ENCODE measurements at regions not wholly inside any gene's neighbourhood (a gene's known extent, or its start where the extent isn't known, plus 50 kb on each side); places are given as distances from the start of the nearest gene placed in this dataset.
A peak's percentile ranks its signal among the peaks of the same experiment; 100 is the strongest.

DNA sequence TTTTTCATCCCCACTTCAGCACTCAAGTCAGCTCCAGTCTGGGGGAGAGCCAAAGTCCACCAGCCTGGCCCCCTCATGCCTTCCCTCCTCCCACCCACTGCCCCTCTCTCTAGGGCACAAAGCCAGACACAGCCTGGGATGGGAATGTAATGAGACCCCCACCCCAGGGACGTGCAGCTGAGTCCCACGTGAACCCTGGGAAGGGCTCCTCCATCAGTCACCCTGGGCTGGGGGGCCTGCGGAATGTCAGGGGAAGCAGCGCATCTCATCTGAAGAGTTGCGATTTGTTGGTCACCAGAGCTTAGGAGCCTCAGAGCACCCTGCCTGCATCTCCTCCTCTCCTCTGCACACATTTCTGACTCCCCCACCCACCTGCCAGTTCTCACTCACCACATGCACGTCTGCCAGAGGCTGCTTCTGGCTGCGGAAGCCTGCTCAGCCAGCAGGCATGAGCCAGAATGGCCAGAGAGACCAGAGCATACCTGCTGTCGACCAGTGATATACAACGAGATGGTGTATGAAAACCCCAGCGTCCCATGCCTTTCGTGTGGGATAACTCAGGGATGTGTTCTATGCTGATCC lies 167.1 kb upstream of the TOP1 start:
- H3K4me3 ChIP-seq (ENCODE audit: low read length): no peak overlapping the region
- TF ChIP-seq, protein P1, sequence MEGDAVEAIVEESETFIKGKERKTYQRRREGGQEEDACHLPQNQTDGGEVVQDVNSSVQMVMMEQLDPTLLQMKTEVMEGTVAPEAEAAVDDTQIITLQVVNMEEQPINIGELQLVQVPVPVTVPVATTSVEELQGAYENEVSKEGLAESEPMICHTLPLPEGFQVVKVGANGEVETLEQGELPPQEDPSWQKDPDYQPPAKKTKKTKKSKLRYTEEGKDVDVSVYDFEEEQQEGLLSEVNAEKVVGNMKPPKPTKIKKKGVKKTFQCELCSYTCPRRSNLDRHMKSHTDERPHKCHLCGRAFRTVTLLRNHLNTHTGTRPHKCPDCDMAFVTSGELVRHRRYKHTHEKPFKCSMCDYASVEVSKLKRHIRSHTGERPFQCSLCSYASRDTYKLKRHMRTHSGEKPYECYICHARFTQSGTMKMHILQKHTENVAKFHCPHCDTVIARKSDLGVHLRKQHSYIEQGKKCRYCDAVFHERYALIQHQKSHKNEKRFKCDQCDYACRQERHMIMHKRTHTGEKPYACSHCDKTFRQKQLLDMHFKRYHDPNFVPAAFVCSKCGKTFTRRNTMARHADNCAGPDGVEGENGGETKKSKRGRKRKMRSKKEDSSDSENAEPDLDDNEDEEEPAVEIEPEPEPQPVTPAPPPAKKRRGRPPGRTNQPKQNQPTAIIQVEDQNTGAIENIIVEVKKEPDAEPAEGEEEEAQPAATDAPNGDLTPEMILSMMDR (conservative IDR thresholded peaks at IDR 0.05; ENCODE audit: low read length): no peak
- DNase-seq (ENCODE audit: low read depth): no peak

DNA sequence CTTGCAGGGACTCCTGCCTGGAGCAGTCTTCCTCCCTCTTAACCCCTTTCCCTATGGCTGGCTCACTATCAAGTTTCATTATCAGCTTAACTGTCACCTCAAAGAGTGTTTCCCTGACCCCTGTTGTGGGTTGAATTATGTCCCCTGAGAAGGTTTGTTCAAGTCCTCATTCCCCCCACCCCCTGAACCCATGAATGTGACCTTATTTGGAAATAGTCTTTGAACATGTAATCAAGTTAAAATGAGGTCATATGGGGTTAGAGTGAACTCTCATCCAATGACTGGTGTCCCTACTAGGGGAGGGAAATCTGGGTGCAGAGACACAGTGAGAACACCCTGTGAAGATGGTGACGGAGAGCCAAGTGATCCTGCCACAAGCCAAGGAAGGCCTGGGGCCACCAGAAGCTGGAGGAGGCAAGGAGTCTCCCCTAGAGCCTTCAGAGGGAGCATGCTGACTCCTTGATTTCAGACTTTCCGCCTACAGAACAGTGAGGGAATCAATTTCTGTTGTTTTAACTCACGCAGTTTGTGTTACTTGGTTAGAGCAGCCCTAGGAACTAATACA lies 165.2 kb upstream of the TOP1 start:
- TF ChIP-seq, protein P1 (conservative IDR thresholded peaks at IDR 0.05; ENCODE audit: low read length): no peak
- no peak overlapping the region for H3K4me3 ChIP-seq (ENCODE audit: low read length)
- no peak for DNase-seq (ENCODE audit: low read depth)

DNA sequence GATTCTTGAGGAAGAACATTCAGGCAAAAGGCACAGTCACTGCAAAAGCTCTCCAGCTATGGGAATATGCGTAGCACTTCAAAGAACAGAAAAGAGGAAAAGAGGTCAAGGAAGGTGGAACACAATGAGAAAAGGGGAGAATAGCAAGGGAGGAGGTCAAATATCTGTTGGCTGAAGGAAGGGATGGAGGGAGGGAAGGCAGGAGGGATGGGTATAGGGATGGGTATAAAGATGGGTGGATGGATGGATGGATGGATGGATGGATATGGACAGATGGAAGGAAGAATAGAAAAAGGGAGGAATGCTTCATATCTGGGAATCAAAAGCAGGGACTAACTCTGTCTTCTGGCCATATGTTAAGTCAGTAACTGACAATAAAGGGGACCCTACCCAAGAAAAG lies 164.2 kb upstream of the TOP1 start:
- TF ChIP-seq, protein P1 (conservative IDR thresholded peaks at IDR 0.05; ENCODE audit: low read length): no peak
- no peak overlapping the region for H3K4me3 ChIP-seq (ENCODE audit: low read length)
- no peak for DNase-seq (ENCODE audit: low read depth)

DNA sequence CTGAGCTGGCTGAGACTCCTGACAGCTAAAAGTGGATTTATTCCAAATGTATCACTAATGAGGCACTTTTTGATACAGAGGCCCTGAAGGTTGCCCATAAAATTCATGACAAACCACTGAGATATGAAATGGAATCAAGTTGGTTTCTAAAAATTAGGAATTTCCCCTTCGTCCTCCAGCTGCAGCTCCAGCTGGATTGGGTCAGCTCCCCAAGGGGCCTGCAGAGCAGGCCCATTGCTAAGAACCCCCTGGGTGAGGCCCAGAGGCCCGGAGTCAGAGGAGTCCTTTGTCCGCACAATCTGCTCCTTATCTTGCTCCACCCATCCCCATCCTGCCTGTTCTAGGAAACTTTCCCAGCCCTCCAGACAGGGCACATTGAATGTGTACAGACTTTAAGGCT lies 163.5 kb upstream of the TOP1 start:
- no peak for DNase-seq (ENCODE audit: low read depth)
- no peak overlapping the region for H3K4me3 ChIP-seq (ENCODE audit: low read length)
- TF ChIP-seq, protein P1 (conservative IDR thresholded peaks at IDR 0.05; ENCODE audit: low read length): no peak

DNA sequence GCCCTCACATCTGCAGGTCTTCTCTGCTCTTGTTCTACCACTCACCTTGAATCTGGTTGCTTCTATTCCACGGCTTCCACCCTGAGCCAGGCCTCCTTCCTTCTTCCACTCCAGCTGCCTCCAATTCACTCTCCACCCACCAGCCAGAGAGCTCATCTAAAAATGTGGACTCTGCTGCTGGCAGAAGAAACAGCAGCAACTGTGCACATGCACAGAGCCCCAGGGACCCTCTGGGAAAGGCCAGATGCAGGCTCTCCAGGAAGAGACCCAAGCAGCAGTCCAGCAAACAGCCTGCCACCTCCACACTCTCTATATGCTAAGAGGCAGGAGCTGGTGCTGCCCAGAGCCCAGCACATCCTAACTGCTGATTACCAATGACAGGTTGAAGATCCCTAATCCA lies 162.6 kb upstream of the TOP1 start:
- DNase-seq (ENCODE audit: low read depth): no peak
- no peak overlapping the region for H3K4me3 ChIP-seq (ENCODE audit: low read length)
- TF ChIP-seq, protein P1 (conservative IDR thresholded peaks at IDR 0.05; ENCODE audit: low read length): no peak

DNA sequence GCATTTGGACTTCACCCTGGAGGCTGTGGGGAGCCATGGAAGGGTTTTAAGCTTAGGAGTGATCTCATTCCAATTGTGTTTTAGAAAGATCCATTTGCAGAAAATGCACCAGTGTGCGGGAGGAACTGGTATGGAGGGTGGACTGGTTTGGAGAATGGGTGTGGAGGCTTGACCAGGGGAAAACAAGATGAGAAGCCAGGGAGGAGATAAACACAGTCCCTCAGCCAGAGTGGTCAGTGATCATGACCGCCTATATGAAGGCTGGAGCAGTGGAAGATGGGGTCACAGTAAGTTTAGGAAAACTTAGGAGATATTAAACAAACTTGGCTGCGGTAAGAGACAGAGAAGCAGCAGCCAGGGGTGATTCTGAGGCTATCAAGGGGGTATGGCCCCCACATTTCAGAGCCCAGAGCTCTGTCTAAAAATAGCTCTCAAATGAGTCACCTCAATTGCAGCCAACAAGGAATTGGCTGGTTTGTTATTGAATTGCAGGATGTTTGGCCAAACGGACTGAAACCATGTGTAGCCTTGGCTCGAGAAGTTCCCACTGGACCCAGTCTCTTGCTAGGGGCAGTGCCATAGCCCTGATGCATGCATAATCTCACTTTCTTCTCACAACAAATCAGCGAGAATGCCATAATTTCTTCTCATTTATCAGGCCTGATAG lies 159.9 kb upstream of the TOP1 start:
- H3K4me3 ChIP-seq (ENCODE audit: low read length): no peak overlapping the region
- TF ChIP-seq, protein P1 (conservative IDR thresholded peaks at IDR 0.05; ENCODE audit: low read length): no peak
- DNase-seq (ENCODE audit: low read depth): peak; percentile 71

Measured in AG10803 (cell line).